GM18520 (cell line): ENCODE measurements at regions not wholly inside any gene's neighbourhood (a gene's known extent, or its start where the extent isn't known, plus 50 kb on each side); places are given as distances from the start of the nearest gene placed in this dataset.
"Not testable (repeated sequence)": the region's sequence is repeated elsewhere in the genome, so short reads cannot be mapped to it uniquely, and the experiment has no call there.

Experiments
- ATAC-seq: cut with Tn5 transposase; IDR thresholded peaks from one replicate; pipeline ENCODE4 v1.9.1; 2021; ENCODE audit not compliant: unreplicated experiment

DNA sequence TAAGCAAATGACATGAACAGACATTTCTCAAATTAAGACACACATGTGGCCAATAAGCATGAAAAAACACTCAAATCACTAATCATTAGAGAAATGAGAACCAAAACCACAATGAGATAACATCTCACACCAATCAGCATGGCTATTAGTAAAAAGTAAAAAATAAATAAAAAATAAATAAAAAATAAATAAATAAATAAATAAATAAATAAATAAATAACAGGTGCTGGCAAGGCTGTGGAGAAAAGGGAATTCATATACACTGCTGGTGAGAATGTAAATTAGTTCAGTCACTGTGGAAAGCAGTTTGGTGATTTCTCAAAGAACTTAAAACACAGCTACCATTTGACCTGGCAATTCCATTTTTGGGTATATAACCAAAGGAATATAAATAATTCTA lies 167.1 kb upstream of the CNKSR2 start:
- no peak for ATAC-seq

DNA sequence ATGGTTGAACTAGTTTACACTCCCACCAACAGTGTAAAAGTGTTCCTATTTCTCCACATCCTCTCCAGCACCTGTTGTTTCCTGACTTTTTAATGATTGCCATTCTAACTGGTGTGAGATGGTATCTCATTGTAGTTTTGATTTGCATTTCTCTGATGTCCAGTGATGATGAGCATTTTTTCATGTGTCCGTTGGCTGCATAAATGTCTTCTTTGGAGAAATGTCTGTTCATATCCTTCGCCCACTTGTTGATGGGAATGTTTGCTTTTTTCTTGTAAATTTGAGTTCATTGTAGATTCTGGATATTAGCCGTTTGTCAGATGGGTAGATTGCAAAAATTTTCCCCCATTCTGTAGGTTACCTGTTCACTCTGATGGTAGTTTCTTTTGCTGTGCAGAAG lies 155.0 kb upstream of the CNKSR2 start:
- not testable (repeated sequence) for ATAC-seq

DNA sequence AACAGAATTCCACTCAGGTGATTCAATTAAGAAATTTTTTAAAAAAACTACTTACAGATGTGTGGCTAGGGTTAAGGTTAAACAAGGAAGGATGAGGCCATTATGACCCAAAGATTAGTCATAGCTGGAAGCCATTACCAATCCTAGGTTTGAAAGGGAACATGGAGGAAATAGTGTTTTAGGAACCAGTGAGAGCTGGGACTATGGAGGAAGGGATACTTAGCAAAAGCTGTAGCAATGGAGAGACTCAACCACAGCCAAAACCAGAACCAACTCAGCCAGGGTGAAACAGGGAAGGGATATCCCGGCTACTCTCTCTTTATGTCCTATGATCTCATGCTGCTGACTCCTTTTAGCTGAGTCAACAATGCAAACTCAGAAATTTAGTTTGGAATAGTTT lies 148.6 kb upstream of the CNKSR2 start:
- no peak for ATAC-seq

DNA sequence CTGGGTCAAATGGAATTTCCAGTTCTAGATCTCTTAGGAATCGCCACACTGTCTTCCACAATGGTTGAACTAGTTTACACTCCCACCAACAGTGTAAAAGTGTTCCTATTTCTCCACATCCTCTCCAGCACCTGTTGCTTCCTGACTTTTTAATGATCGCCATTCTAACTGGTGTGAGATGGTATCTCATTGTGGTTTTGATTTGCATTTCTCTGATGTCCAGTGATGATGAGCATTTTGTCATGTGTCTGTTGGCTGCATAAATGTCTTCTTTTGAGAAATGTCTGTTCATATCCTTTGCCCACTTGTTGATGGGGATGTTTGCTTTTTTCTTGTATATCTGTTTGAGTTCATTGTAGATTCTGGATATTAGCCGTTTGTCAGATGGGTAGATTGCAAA lies 145.2 kb upstream of the CNKSR2 start:
- not testable (repeated sequence) for ATAC-seq

DNA sequence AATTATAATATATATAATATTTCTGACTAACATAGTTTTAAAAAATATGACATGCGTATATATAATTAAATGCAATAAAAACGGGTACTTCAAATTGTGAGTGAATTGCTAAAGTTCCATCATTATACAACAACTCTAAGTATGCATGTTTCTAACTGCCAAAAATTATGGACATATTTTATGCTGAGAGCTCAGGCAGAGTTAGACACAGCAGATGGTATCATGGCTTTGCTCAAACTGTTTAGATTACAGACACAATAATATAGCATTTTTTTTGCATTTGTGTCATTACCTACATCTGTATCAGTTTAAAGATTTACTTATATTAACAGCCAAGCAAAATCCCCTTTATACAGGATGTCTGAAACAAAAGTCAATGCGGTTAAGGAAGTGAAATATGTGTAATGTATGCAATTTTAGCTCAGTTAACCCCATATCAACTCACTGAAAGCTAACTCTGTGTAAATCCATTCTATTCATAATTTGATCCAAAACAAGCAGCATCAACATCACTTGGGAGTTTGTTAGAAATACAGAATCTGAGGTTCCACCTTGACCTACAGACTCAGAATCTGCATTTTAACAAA lies 119.1 kb upstream of the CNKSR2 start:
- peak; percentile 68 for ATAC-seq

DNA sequence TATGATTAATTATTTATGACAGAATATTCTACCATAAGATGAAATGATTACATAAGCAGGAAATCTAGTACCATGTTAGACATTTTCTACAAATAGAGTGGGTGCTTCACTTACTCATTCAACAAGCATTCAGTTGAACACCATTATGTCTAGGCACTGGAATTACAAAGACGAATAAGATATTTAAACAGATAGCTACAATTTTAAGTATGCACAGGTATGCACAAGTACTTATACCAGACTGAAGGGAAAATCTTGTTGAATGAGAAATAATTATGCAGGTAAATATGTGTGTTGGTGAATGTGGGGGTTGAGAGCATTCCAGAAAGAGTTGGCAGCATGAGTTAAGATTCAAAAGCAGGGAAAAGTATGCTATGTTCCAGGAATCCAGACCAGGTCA lies 107.3 kb upstream of the CNKSR2 start:
- no peak for ATAC-seq

DNA sequence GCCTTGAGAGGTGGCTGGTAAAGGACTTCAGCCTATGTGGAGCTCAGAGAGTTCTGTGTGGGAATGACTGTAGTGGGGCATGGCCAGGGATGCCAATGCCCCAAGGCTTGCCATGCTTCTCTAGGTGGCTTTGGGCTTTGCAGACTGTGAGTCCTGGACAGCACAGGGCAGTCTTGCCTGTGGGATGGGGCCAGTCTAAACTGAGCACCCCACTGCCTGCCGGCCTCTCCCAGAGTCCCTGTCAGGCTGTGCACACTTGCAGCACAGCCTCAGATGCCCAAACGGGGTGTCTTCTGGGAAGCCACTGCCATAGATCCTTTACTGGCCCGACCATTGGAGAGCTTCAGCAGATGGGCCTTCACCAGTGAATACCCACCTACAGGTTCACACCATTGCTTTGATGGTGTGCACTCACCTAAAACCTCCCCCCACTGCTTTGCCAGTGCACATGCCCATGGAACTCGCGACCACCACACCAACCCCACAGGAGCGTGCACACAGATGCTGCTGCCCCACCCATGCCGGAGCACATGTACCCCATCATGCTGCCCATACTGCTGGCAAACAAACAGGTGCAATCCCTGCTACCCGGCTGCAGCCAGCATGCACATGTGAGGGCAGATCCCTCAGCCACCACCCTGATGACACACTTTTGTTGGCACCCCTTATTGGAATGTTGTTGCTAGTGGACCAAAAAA lies 97.3 kb upstream of the CNKSR2 start:
- no peak for ATAC-seq

DNA sequence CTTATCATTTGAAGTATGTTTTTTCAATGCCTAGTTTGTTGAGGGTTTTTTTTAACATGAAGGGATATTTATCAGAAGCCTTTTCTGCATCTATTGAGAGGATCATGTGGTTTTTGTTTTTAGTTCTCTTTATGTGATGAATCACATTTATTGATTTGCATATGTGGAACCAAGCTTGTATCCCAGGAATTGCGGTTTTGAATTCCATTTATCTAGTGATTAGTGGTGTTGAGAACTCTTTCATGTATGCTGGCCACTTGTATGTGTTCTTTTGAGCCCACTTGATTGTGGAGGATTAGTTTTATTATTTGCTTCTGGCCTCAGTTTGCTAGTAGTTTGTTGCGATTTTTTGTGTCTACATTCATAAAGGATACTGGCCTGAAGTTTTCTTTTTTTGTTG lies 85.0 kb upstream of the CNKSR2 start:
- ATAC-seq, result no peak

DNA sequence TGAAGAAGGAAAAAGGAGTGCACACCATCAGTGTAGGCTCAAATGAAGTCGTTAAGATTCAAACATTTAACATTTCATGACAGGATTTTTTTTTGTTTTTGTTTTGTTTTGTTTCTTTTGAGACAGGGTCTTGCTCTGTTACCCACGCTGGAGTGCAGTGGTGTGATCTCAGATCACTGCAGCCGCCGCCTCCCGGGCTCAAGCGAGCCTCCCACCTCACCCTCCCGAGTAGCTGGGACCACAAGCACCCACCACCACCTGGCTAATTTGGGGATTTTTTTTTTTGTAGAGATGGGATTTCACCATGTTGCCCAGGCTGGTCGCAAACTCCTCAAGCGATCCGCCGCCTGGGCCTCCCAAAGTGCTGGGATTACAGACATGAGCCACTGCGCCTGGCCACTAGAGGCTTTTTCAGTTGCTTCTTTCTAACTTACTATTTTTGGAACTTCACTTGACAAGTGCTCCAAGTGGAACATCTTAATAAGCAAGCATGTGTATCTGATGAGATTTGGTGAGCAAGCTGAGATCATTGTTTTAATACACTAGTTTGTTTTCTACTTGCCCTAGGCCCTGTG lies 78.9 kb upstream of the CNKSR2 start:
- no peak for ATAC-seq

DNA sequence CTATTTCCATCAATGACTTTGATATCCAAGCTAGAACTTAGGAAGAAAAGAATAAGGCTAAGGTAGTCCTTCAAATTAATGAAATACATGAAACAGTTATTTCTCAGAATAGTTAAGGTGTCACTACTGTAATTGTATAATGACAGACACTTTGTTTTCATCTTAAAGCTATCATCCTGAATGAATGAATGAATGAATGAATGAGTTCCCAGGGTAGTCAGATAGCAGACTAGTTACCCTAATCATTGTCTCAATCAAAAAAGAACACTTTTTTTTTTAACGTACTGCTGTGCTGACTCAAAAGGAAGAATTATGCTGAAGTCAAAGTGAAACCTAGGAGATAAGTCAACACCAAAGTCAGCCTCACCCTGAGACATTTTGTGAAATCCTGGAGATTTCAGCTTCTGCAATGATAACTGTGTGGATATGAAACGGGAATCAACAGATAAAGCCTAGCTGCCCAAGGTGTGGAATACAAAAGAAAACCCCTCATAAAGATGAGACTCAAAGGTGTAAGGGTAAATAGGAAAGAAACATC lies 68.3 kb upstream of the CNKSR2 start:
- ATAC-seq, result no peak

DNA sequence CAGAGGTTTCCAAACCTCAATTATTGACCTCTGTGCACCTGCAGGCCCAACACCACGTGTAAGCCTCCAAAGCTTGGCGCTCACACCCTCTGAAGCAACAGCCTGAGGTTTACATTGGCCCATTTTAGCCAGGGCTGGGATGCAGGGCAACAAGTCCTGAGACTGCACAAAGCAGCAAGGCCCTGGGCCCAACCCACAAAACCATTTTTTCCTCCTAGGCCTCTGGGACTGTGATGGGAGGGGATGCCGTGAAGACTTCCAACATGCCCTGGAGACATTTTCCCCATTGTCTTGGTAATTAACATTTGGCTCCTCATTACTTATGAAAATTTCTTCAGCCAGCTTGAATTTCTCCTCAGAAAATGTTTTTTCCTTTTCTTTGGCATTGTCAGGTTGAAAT lies 54.9 kb upstream of the CNKSR2 start:
- no peak for ATAC-seq
